ENCODE measurements at regions not wholly inside any gene's neighbourhood (a gene's known extent, or its start where the extent isn't known, plus 50 kb on each side); places are given as distances from the start of the nearest gene placed in this dataset.
"Not testable (repeated sequence)": the region's sequence is repeated elsewhere in the genome, so short reads cannot be mapped to it uniquely, and the experiment has no call there.

- Mint-ChIP-seq H3K27me3 (no peaks in the 10 kb centered on the region), H3K4me3 (no peak overlapping the region), H3K36me3 (ENCODE audit: low read depth) (peaks cover 1% of the 10 kb centered on the region), H3K9me3 (peaks cover 5% of the 10 kb centered on the region), H3K4me1 (peaks cover 44% of the 10 kb centered on the region), H3K27ac (no peak overlapping the region)
- DNase-seq, result no peak
- POLR2A ChIA-PET, result no interaction called here
- CTCF ChIA-PET, result interaction anchor here (1.0 kb wide), 1 partner anchor 13 kb away, joined by 5 read pairs; no protein-coding TSS in a partner anchor
These were observed 96.3 kb downstream of the EOMES start for GRCh38 chr3:27625864-27626263.

GRCh38 chr3:27623085-27623753 lies 98.9 kb downstream of the EOMES start:
- no peak overlapping the region for H3K27ac Mint-ChIP-seq
- POLR2A ChIA-PET, result no interaction called here
- peaks cover 7% of the 10 kb centered on the region for H3K9me3 Mint-ChIP-seq
- H3K4me1 Mint-ChIP-seq, result peaks cover 27% of the 10 kb centered on the region
- CTCF ChIA-PET, result interaction anchor here (0.7 to 1.6 kb wide), 3 partner anchors 9 to 89 kb away, joined by 3 to 4 read pairs (median 3); no protein-coding TSS in a partner anchor
- no peak for DNase-seq
- no peak overlapping the region for H3K4me3 Mint-ChIP-seq
- peaks cover 1% of the 10 kb centered on the region for H3K36me3 Mint-ChIP-seq (ENCODE audit: low read depth)
- H3K27me3 Mint-ChIP-seq, result no peaks in the 10 kb centered on the region

- ChIA-PET POLR2A (no interaction called here), CTCF (no interaction called here)
- no peak for DNase-seq
- H3K36me3 Mint-ChIP-seq (ENCODE audit: low read depth), result peaks cover 4% of the 10 kb centered on the region
- H3K27ac Mint-ChIP-seq, result no peak overlapping the region
- H3K4me3 Mint-ChIP-seq, result no peak overlapping the region
- no peaks in the 10 kb centered on the region for H3K27me3 Mint-ChIP-seq
- H3K4me1 Mint-ChIP-seq, result no peaks in the 10 kb centered on the region
- peaks cover 12% of the 10 kb centered on the region for H3K9me3 Mint-ChIP-seq
These were observed 104.6 kb downstream of the EOMES start for GRCh38 chr3:27617552-27617951.

- DNase-seq, result no peak
- no peaks in the 10 kb centered on the region for H3K27me3 Mint-ChIP-seq
- H3K36me3 Mint-ChIP-seq (ENCODE audit: low read depth), result peaks cover 4% of the 10 kb centered on the region
- no peak overlapping the region for H3K27ac Mint-ChIP-seq
- CTCF ChIA-PET, result interaction anchor here (1.2 to 1.9 kb wide), 2 partner anchors 11 to 26 kb away, joined by 4 to 5 read pairs; no protein-coding TSS in a partner anchor
- no peak overlapping the region for H3K4me3 Mint-ChIP-seq
- no peaks in the 10 kb centered on the region for H3K4me1 Mint-ChIP-seq
- H3K9me3 Mint-ChIP-seq, result peaks cover 14% of the 10 kb centered on the region
- POLR2A ChIA-PET, result no interaction called here
These were observed 106.1 kb downstream of the EOMES start for GRCh38 chr3:27616031-27616430.

- H3K4me1 Mint-ChIP-seq, result no peaks in the 10 kb centered on the region
- H3K36me3 Mint-ChIP-seq (ENCODE audit: low read depth), result peaks cover 4% of the 10 kb centered on the region
- peaks cover 12% of the 10 kb centered on the region for H3K9me3 Mint-ChIP-seq
- ChIA-PET POLR2A (no interaction called here), CTCF (interaction anchor here (1.0 to 1.9 kb wide), 3 partner anchors 10 to 27 kb away, joined by 3 to 5 read pairs (median 4); no protein-coding TSS in a partner anchor)
- H3K4me3 Mint-ChIP-seq, result no peak overlapping the region
- no peak for DNase-seq
- H3K27ac Mint-ChIP-seq, result no peak overlapping the region
- H3K27me3 Mint-ChIP-seq, result no peaks in the 10 kb centered on the region
These were observed 106.6 kb downstream of the EOMES start for GRCh38 chr3:27615555-27615954.

- peaks cover 4% of the 10 kb centered on the region for H3K36me3 Mint-ChIP-seq (ENCODE audit: low read depth)
- H3K4me1 Mint-ChIP-seq, result no peaks in the 10 kb centered on the region
- no peak overlapping the region for H3K27ac Mint-ChIP-seq
- no peak overlapping the region for H3K4me3 Mint-ChIP-seq
- ChIA-PET POLR2A (no interaction called here), CTCF (interaction anchor here (1.0 to 1.9 kb wide), 2 partner anchors 24 to 26 kb away, joined by 3 to 4 read pairs; no protein-coding TSS in a partner anchor)
- H3K27me3 Mint-ChIP-seq, result no peaks in the 10 kb centered on the region
- peaks cover 12% of the 10 kb centered on the region for H3K9me3 Mint-ChIP-seq
- no peak for DNase-seq
These were observed 107.5 kb downstream of the EOMES start for GRCh38 chr3:27614592-27614991.

GRCh38 chr3:27613846-27614500 lies 108.2 kb downstream of the EOMES start:
- DNase-seq, result no peak
- H3K4me1 Mint-ChIP-seq, result no peaks in the 10 kb centered on the region
- peaks cover 4% of the 10 kb centered on the region for H3K36me3 Mint-ChIP-seq (ENCODE audit: low read depth)
- H3K27ac Mint-ChIP-seq, result no peak overlapping the region
- peaks cover 12% of the 10 kb centered on the region for H3K9me3 Mint-ChIP-seq
- no peaks in the 10 kb centered on the region for H3K27me3 Mint-ChIP-seq
- ChIA-PET POLR2A (no interaction called here), CTCF (no interaction called here)
- no peak overlapping the region for H3K4me3 Mint-ChIP-seq

- Mint-ChIP-seq H3K36me3 (ENCODE audit: low read depth) (peaks cover 4% of the 10 kb centered on the region), H3K4me3 (no peak overlapping the region), H3K4me1 (no peaks in the 10 kb centered on the region), H3K27ac (no peak overlapping the region), H3K27me3 (no peaks in the 10 kb centered on the region), H3K9me3 (peaks cover 12% of the 10 kb centered on the region)
- DNase-seq, result no peak
- ChIA-PET CTCF (interaction anchor here (0.7 to 1.1 kb wide), 2 partner anchors 10 to 22 kb away, joined by 3 read pairs; no protein-coding TSS in a partner anchor), POLR2A (no interaction called here)
These were observed 111.2 kb downstream of the EOMES start for GRCh38 chr3:27610800-27611525.

GRCh38 chr3:27607370-27607769 lies 114.8 kb downstream of the EOMES start:
- no peaks in the 10 kb centered on the region for H3K4me1 Mint-ChIP-seq
- H3K9me3 Mint-ChIP-seq, result peaks cover 6% of the 10 kb centered on the region
- POLR2A ChIA-PET, result interaction anchor here (0.6 kb wide), 1 partner anchor 122 kb away, joined by 4 read pairs; no protein-coding TSS in a partner anchor
- no peak for DNase-seq
- H3K36me3 Mint-ChIP-seq (ENCODE audit: low read depth), result no peaks in the 10 kb centered on the region
- no peaks in the 10 kb centered on the region for H3K27me3 Mint-ChIP-seq
- no peak overlapping the region for H3K27ac Mint-ChIP-seq
- H3K4me3 Mint-ChIP-seq, result no peak overlapping the region
- CTCF ChIA-PET, result interaction anchor here (1.6 kb wide), 1 partner anchor 63 kb away, joined by 3 read pairs; no protein-coding TSS in a partner anchor

- Mint-ChIP-seq H3K36me3 (ENCODE audit: low read depth) (no peaks in the 10 kb centered on the region), H3K4me3 (no peak overlapping the region), H3K9me3 (peaks cover 8% of the 10 kb centered on the region), H3K27ac (no peak overlapping the region), H3K27me3 (no peaks in the 10 kb centered on the region), H3K4me1 (no peaks in the 10 kb centered on the region)
- ChIA-PET POLR2A (no interaction called here), CTCF (interaction anchor here (1.5 kb wide), 1 partner anchor 60 kb away, joined by 3 read pairs; no protein-coding TSS in a partner anchor)
- DNase-seq, result no peak
These were observed 115.6 kb downstream of the EOMES start for GRCh38 chr3:27606537-27606936.

- DNase-seq; H3K27ac Mint-ChIP-seq; H3K4me1 Mint-ChIP-seq; H3K9me3 Mint-ChIP-seq; H3K4me3 Mint-ChIP-seq; H3K36me3 Mint-ChIP-seq (ENCODE audit: low read depth); H3K27me3 Mint-ChIP-seq; POLR2A ChIA-PET: not testable (repeated sequence)
- CTCF ChIA-PET, result interaction anchor here (1.0 kb wide), 1 partner anchor 10 kb away, joined by 3 read pairs; no protein-coding TSS in a partner anchor
These were observed 117.1 kb upstream of the SLC4A7 start for GRCh38 chr3:27601311-27601710.

- DNase-seq; H3K4me1 Mint-ChIP-seq; H3K9me3 Mint-ChIP-seq; POLR2A ChIA-PET; H3K36me3 Mint-ChIP-seq (ENCODE audit: low read depth); H3K27me3 Mint-ChIP-seq; H3K27ac Mint-ChIP-seq; CTCF ChIA-PET; H3K4me3 Mint-ChIP-seq: not testable (repeated sequence)
These were observed 115.6 kb upstream of the SLC4A7 start for GRCh38 chr3:27599741-27600140.

- Mint-ChIP-seq H3K27ac (no peak overlapping the region), H3K27me3 (no peaks in the 10 kb centered on the region), H3K4me1 (peaks cover 10% of the 10 kb centered on the region), H3K4me3 (no peak overlapping the region), H3K36me3 (ENCODE audit: low read depth) (no peaks in the 10 kb centered on the region), H3K9me3 (peaks cover under 1% of the 10 kb centered on the region)
- POLR2A ChIA-PET, result no interaction called here
- DNase-seq, result no peak
- CTCF ChIA-PET, result no interaction called here
These were observed 112.7 kb upstream of the SLC4A7 start for GRCh38 chr3:27596921-27597320.

Data from activated CD4-positive, alpha-beta T cell treated with anti-CD3 and anti-CD28 coated beads, Interleukin-2, amount 10 ng/mL, durations not matched to agents 7 days and 5 days (primary cell).